Heart left ventricle (tissue), 13 donors: ENCODE measurements at regions not wholly inside any gene's neighbourhood (a gene's known extent, or its start where the extent isn't known, plus 50 kb on each side); places are given as distances from the start of the nearest gene placed in this dataset.

Experiments used
- POLR2A ChIP-seq, 2 donors: fragments of 450-650 bp; IDR thresholded peaks; one replicate each; pipeline ENCODE4 v1.6.1; 2017; ENCODE audit warnings: antibody characterized with exemption in 2 of 2, mild to moderate bottlenecking in 2 of 2, moderate library complexity in 2 of 2
- TF ChIP-seq, protein P1 (sequence below), 12 donors: fragments of 200-600 bp; sonication (generic) in 4 of 12; IDR thresholded peaks; one replicate each; pipeline versions ENCODE4 v1.5.0 to v1.8.0; 2018 to 2022; ENCODE audit warnings: antibody characterized with exemption in 12 of 12, mild to moderate bottlenecking in 5 of 12
- donor health status: ischemic (EF 13 %, LVEDD 7.1; RV severe dilation, severe dysfunction).
- donor health status: DM: no; HTN: yes; CAD: no.
- donor health status: DM: no; HTN: no; CAD: no.
- donor health status: ischemic (EF 25% LVEDD 6.9; RV normal size, moderate dysfunction).
- donor health status: ischemic (EF 25% LVEDD 5.7; RV mildly dilated, moderate dysfunction).
- donor health status: ischemic (EF 35%, LVEDD 5.7; RV mildly dilated, moderate dysfunction).
- donor health status: nonischemic (EF 11% LVEDD 7.7; RV severe dilation, severe dysfunction).
- donor health status: DM: yes; HTN: yes; CAD: no.
- donor health status: PGD.
- donor health status: ischemic (EF 29% LVEDD 5.4; RV normal size, mild dysfunction).
- donor health status: nonischemic (EF 23%, LVEDD 6.1; RV moderate dilation, normal function).

DNA sequence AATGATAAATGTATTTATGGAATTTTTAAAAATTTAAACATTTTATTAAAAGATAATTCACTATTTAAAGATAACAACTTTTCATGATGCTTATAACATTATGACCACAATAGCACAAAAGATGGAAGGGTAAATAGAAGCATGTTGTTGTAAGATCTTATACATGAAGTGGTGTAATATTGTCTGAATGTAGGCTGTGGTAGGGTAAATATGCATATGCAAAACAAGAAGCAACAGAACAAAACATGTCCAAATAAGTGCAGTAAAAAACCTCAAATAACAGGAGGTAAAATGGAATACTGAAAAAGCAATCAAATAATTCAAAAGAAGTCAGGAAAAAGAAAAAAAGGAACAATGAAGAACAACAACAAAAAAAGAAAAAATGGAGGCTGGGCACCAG, 56.0 kb downstream of the ADM start:
- TF ChIP-seq, protein P1, sequence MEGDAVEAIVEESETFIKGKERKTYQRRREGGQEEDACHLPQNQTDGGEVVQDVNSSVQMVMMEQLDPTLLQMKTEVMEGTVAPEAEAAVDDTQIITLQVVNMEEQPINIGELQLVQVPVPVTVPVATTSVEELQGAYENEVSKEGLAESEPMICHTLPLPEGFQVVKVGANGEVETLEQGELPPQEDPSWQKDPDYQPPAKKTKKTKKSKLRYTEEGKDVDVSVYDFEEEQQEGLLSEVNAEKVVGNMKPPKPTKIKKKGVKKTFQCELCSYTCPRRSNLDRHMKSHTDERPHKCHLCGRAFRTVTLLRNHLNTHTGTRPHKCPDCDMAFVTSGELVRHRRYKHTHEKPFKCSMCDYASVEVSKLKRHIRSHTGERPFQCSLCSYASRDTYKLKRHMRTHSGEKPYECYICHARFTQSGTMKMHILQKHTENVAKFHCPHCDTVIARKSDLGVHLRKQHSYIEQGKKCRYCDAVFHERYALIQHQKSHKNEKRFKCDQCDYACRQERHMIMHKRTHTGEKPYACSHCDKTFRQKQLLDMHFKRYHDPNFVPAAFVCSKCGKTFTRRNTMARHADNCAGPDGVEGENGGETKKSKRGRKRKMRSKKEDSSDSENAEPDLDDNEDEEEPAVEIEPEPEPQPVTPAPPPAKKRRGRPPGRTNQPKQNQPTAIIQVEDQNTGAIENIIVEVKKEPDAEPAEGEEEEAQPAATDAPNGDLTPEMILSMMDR (IDR thresholded peaks at IDR 0.05): no peak
- no peak for TF ChIP-seq POLR2A (IDR thresholded peaks at IDR 0.05)
